ENCODE measurements at regions not wholly inside any gene's neighbourhood (a gene's known extent, or its start where the extent isn't known, plus 50 kb on each side); places are given as distances from the start of the nearest gene placed in this dataset.
"Not testable (repeated sequence)": the region's sequence is repeated elsewhere in the genome, so short reads cannot be mapped to it uniquely, and the experiment has no call there.

- no peak for DNase-seq (ENCODE audit: low read depth in 4 of 4, low spot score in 3 of 4)
Measured at GRCh38 chr6:44038543-44039065, 88.6 kb downstream of the MRPL14 start.

- DNase-seq (ENCODE audit: low read depth in 4 of 4, low spot score in 3 of 4), result no peak
Measured at GRCh38 chr6:44037847-44038542, 89.3 kb downstream of the MRPL14 start.

- DNase-seq (ENCODE audit: low read depth in 4 of 4, low spot score in 3 of 4), result not testable (repeated sequence)
Measured at GRCh38 chr6:44037276-44037675, 90.0 kb downstream of the MRPL14 start.

- no peak for DNase-seq (ENCODE audit: low read depth in 4 of 4, low spot score in 3 of 4)
Measured at GRCh38 chr6:44036699-44037101, 90.6 kb downstream of the MRPL14 start.

- no peak for DNase-seq (ENCODE audit: low read depth in 4 of 4, low spot score in 3 of 4)
Measured at GRCh38 chr6:44036196-44036595, 91.1 kb downstream of the MRPL14 start.

- DNase-seq (ENCODE audit: low read depth in 4 of 4, low spot score in 3 of 4), result no peak
Measured at GRCh38 chr6:44035621-44036020, 91.6 kb downstream of the MRPL14 start.

GRCh38 chr6:44034931-44035345 lies 92.3 kb downstream of the MRPL14 start:
- no peak for DNase-seq (ENCODE audit: low read depth in 4 of 4, low spot score in 3 of 4)

- no peak for DNase-seq (ENCODE audit: low read depth in 4 of 4, low spot score in 3 of 4)
Measured at GRCh38 chr6:44034391-44034861, 92.8 kb downstream of the MRPL14 start.

GRCh38 chr6:44030812-44031454 lies 96.3 kb downstream of the MRPL14 start:
- DNase-seq (ENCODE audit: low read depth in 4 of 4, low spot score in 3 of 4), result no peak

GRCh38 chr6:44029444-44030185 lies 97.6 kb downstream of the MRPL14 start:
- no peak for DNase-seq (ENCODE audit: low read depth in 4 of 4, low spot score in 3 of 4)

- DNase-seq (ENCODE audit: low read depth in 4 of 4, low spot score in 3 of 4), result no peak
Measured at GRCh38 chr6:44028789-44029310, 98.4 kb downstream of the MRPL14 start.

- no peak for DNase-seq (ENCODE audit: low read depth in 4 of 4, low spot score in 3 of 4)
Measured at GRCh38 chr6:44025226-44025625, 102.0 kb downstream of the MRPL14 start.

- DNase-seq (ENCODE audit: low read depth in 4 of 4, low spot score in 3 of 4), result no peak
Measured at GRCh38 chr6:44024574-44025219, 102.6 kb downstream of the MRPL14 start.

GRCh38 chr6:44023586-44024454 lies 103.4 kb downstream of the MRPL14 start:
- DNase-seq (ENCODE audit: low read depth in 4 of 4, low spot score in 3 of 4), result no peak

- DNase-seq (ENCODE audit: low read depth in 4 of 4, low spot score in 3 of 4), result no peak
Measured at GRCh38 chr6:44022671-44023352, 104.4 kb downstream of the MRPL14 start.

- no peak for DNase-seq (ENCODE audit: low read depth in 4 of 4, low spot score in 3 of 4)
Measured at GRCh38 chr6:44022296-44022661, 105.0 kb downstream of the MRPL14 start.

- DNase-seq (ENCODE audit: low read depth in 4 of 4, low spot score in 3 of 4), result no peak
Measured at GRCh38 chr6:44021589-44022295, 105.5 kb downstream of the MRPL14 start.

GRCh38 chr6:44020664-44021425 lies 106.4 kb downstream of the MRPL14 start:
- no peak for DNase-seq (ENCODE audit: low read depth in 4 of 4, low spot score in 3 of 4)
